Glutamatergic neuron (in vitro differentiated cells): ENCODE measurements at regions not wholly inside any gene's neighbourhood (a gene's known extent, or its start where the extent isn't known, plus 50 kb on each side); places are given as distances from the start of the nearest gene placed in this dataset.

ENCODE experiments used
- DNase-seq: peaks from one replicate; pipeline ENCODE4 v3.0.0; 2022
- H3K27ac Mint-ChIP-seq: one replicate; pipeline ENCODE4 v1.8.0; 2020; ENCODE audit warnings: mild to moderate bottlenecking, mixed read lengths, inconsistent platforms; ENCODE audit not compliant: unreplicated experiment
- H3K27me3 Mint-ChIP-seq: one replicate; pipeline ENCODE4 v1.8.0; 2020; ENCODE audit warnings: mild to moderate bottlenecking, moderate library complexity, mixed read lengths, inconsistent platforms; ENCODE audit not compliant: unreplicated experiment
- H3K36me3 Mint-ChIP-seq: one replicate; pipeline ENCODE4 v1.8.0; 2020; ENCODE audit warnings: mild to moderate bottlenecking, mixed read lengths, inconsistent platforms; ENCODE audit not compliant: unreplicated experiment
- H3K4me1 Mint-ChIP-seq: one replicate; pipeline ENCODE4 v1.8.0; 2020; ENCODE audit warnings: mild to moderate bottlenecking, low read depth, mixed read lengths, inconsistent platforms; ENCODE audit not compliant: unreplicated experiment
- H3K4me3 Mint-ChIP-seq: one replicate; pipeline ENCODE4 v1.8.0; 2020; ENCODE audit warnings: mild to moderate bottlenecking, mixed read lengths, inconsistent platforms; ENCODE audit not compliant: unreplicated experiment
- H3K9me3 Mint-ChIP-seq: one replicate; pipeline ENCODE4 v1.8.0; 2020; ENCODE audit warnings: mild to moderate bottlenecking, moderate library complexity, mixed read lengths, inconsistent platforms; ENCODE audit not compliant: unreplicated experiment
- CTCF ChIP-seq: fragments of 200-600 bp; sonication (generic); IDR thresholded peaks from one replicate; pipeline ENCODE4 v1.5.0; 2021; ENCODE audit not compliant: partially characterized antibody, unreplicated experiment

DNA sequence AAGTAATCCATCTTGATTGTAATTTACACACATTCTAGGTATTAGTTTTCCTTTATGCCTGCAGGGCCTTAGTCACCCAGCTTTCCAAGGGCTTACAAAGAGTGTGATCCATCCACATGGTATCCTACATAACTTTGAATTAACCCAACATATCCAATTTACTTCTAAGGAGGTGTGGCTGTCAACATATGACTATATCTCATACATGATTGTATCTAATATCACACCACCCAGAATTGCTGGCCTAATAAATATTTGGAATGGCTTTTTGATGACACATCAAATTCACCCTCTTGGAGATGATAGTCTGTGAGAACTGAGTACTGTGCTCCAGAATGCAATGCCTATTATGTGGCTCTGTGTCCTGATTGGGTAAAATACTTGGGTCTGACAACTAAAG lies 363.3 kb upstream of the GRIN3A start:
- no peak for DNase-seq
- no peak for TF ChIP-seq CTCF
- no peaks in the 10 kb centered on the region for H3K4me1 Mint-ChIP-seq
- no peak overlapping the region for H3K4me3 Mint-ChIP-seq
- no peaks in the 10 kb centered on the region for H3K27me3 Mint-ChIP-seq
- H3K9me3 Mint-ChIP-seq, result no peaks in the 10 kb centered on the region
- no peaks in the 10 kb centered on the region for H3K36me3 Mint-ChIP-seq
- no peak overlapping the region for H3K27ac Mint-ChIP-seq

GRCh38 chr9:102087141-102087540 lies 348.7 kb upstream of the GRIN3A start:
- TF ChIP-seq CTCF, result no peak
- no peaks in the 10 kb centered on the region for H3K4me1 Mint-ChIP-seq

DNA sequence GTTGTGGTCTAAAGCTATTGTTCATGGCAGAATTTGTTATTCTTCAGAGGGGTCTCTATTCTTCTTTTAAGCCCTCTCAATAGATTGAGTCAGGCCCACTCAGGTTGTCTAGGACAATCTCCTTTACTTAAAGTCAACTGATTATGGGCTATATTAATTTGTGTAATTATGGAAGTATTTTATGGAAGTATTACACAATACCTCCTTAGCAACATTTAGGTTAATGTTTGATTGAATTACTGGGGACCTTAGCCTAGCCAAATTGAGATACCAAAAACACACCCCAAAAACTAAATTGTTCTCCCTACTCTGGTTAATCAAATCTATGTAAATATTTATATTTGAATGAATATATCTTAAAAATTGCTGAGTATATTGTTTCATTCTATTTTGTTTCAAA lies 347.1 kb upstream of the GRIN3A start:
- no peak for DNase-seq
- Mint-ChIP-seq H3K36me3 (no peaks in the 10 kb centered on the region), H3K27ac (no peak overlapping the region), H3K4me1 (no peaks in the 10 kb centered on the region), H3K27me3 (peaks cover 5% of the 10 kb centered on the region), H3K9me3 (no peaks in the 10 kb centered on the region), H3K4me3 (no peak overlapping the region)
- no peak for TF ChIP-seq CTCF

More at GRCh38 chr9:102087141-102087540, 348.7 kb upstream of the GRIN3A start:
- Mint-ChIP-seq H3K4me3 (no peak overlapping the region), H3K36me3 (no peaks in the 10 kb centered on the region), H3K27me3 (peaks cover 3% of the 10 kb centered on the region), H3K27ac (no peak overlapping the region), H3K9me3 (no peaks in the 10 kb centered on the region)
- no peak for DNase-seq

GRCh38 chr9:102072059-102072764 lies 333.8 kb upstream of the GRIN3A start:
- DNase-seq, result no peak
- H3K4me1 Mint-ChIP-seq, result no peaks in the 10 kb centered on the region
- peaks cover 4% of the 10 kb centered on the region for H3K36me3 Mint-ChIP-seq
- H3K27ac Mint-ChIP-seq, result no peak overlapping the region
- H3K27me3 Mint-ChIP-seq, result no peaks in the 10 kb centered on the region
- no peak for TF ChIP-seq CTCF
- no peaks in the 10 kb centered on the region for H3K9me3 Mint-ChIP-seq
- no peak overlapping the region for H3K4me3 Mint-ChIP-seq

GRCh38 chr9:102069969-102070368 lies 331.5 kb upstream of the GRIN3A start:
- Mint-ChIP-seq H3K9me3 (no peaks in the 10 kb centered on the region), H3K4me1 (no peaks in the 10 kb centered on the region), H3K36me3 (peaks cover 4% of the 10 kb centered on the region), H3K27me3 (no peaks in the 10 kb centered on the region), H3K4me3 (no peak overlapping the region), H3K27ac (no peak overlapping the region)
- TF ChIP-seq CTCF, result no peak
- DNase-seq, result no peak
